ENCODE measurements at regions not wholly inside any gene's neighbourhood (a gene's known extent, or its start where the extent isn't known, plus 50 kb on each side); places are given as distances from the start of the nearest gene placed in this dataset.

- no peak for TF ChIP-seq CTCF (IDR thresholded peaks at IDR 0.05; ENCODE audit: insufficient read depth, low read depth, low read length, missing control alignments)
- DNase-seq (ENCODE audit: low read depth), result no peak
- H3K4me3 ChIP-seq (ENCODE audit: low read length), result no peak overlapping the region
Observed at GRCh38 chr20:57857118-57857517, 147.3 kb upstream of the PMEPA1 start.

GRCh38 chr20:57856658-57857057 is 146.8 kb upstream of the PMEPA1 start:
- no peak overlapping the region for H3K4me3 ChIP-seq (ENCODE audit: low read length)
- no peak for DNase-seq (ENCODE audit: low read depth)
- TF ChIP-seq CTCF (IDR thresholded peaks at IDR 0.05; ENCODE audit: insufficient read depth, low read depth, low read length, missing control alignments), result no peak

GRCh38 chr20:57851796-57852195 is 142.0 kb upstream of the PMEPA1 start:
- H3K4me3 ChIP-seq (ENCODE audit: low read length), result no peak overlapping the region
- no peak for DNase-seq (ENCODE audit: low read depth)
- TF ChIP-seq CTCF (IDR thresholded peaks at IDR 0.05; ENCODE audit: insufficient read depth, low read depth, low read length, missing control alignments), result no peak

GRCh38 chr20:57851025-57851682 is 141.3 kb upstream of the PMEPA1 start:
- no peak for TF ChIP-seq CTCF (IDR thresholded peaks at IDR 0.05; ENCODE audit: insufficient read depth, low read depth, low read length, missing control alignments)
- no peak overlapping the region for H3K4me3 ChIP-seq (ENCODE audit: low read length)

GRCh38 chr20:57849521-57850215 is 139.9 kb upstream of the PMEPA1 start:
- TF ChIP-seq CTCF (IDR thresholded peaks at IDR 0.05; ENCODE audit: insufficient read depth, low read depth, low read length, missing control alignments), result no peak
- no peak for DNase-seq (ENCODE audit: low read depth)
- H3K4me3 ChIP-seq (ENCODE audit: low read length), result no peak overlapping the region

More at GRCh38 chr20:57851025-57851682, 141.3 kb upstream of the PMEPA1 start:
- no peak for DNase-seq (ENCODE audit: low read depth)

GRCh38 chr20:57849121-57849520 is 139.3 kb upstream of the PMEPA1 start:
- TF ChIP-seq CTCF (IDR thresholded peaks at IDR 0.05; ENCODE audit: insufficient read depth, low read depth, low read length, missing control alignments), result no peak
- DNase-seq (ENCODE audit: low read depth), result no peak
- no peak overlapping the region for H3K4me3 ChIP-seq (ENCODE audit: low read length)
